SK-N-SH treated with all-trans-retinoic acid at 6 μM for 48 hours (cell line): ENCODE measurements at regions not wholly inside any gene's neighbourhood (a gene's known extent, or its start where the extent isn't known, plus 50 kb on each side); places are given as distances from the start of the nearest gene placed in this dataset.

Source experiments
- ISL1 ChIP-seq: fragments of 250-450 bp; sonication (Bioruptor Pico); IDR thresholded peaks from 2 replicates; pipeline ENCODE4 v2.1.2; 2022; ENCODE audit warnings: mild to moderate bottlenecking, moderate library complexity
- RARB ChIP-seq: fragments of 250-450 bp; sonication (Bioruptor Pico); IDR thresholded peaks from 2 replicates; pipeline ENCODE4 v1.8.0; 2021; ENCODE audit warnings: mild to moderate bottlenecking, moderate library complexity
- ZC3H10 ChIP-seq: fragments of 250-450 bp; sonication (Bioruptor Pico); IDR thresholded peaks from 2 replicates; pipeline ENCODE4 v1.5.1; 2021; ENCODE audit warnings: mild to moderate bottlenecking, moderate library complexity
- ZNF565 ChIP-seq: fragments of 450-650 bp; formaldehyde crosslinking; conservative IDR thresholded peaks from 2 replicates; pipeline ENCODE4 v1.5.0; 2020; ENCODE audit warnings: low read depth, mild to moderate bottlenecking, moderate library complexity
- TF ChIP-seq, protein P1 (sequence below): fragments of 250-450 bp; sonication (Bioruptor Pico); IDR thresholded peaks from 2 replicates; pipeline ENCODE4 v1.5.0; 2020; ENCODE audit warnings: mild to moderate bottlenecking, moderate library complexity

DNA sequence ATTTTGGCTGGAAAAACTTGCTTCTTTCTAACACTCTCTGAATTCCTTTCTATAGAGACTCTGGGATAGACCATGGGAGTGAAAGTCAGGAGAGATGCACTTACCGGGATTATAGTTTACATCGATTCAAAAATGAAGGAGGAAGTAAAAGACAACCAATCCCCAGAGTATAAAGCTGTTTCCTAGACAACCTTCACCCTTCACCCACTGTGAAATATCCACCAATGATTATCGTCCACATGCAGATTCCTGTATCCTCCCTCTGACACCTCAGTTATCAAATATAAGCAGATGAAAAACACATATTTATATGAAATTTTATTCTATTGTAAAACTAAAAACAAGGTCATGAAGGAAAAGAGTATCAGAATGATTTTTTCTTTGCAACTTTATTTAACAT lies 258.8 kb upstream of the GK2 start:
- TF ChIP-seq, protein P1, sequence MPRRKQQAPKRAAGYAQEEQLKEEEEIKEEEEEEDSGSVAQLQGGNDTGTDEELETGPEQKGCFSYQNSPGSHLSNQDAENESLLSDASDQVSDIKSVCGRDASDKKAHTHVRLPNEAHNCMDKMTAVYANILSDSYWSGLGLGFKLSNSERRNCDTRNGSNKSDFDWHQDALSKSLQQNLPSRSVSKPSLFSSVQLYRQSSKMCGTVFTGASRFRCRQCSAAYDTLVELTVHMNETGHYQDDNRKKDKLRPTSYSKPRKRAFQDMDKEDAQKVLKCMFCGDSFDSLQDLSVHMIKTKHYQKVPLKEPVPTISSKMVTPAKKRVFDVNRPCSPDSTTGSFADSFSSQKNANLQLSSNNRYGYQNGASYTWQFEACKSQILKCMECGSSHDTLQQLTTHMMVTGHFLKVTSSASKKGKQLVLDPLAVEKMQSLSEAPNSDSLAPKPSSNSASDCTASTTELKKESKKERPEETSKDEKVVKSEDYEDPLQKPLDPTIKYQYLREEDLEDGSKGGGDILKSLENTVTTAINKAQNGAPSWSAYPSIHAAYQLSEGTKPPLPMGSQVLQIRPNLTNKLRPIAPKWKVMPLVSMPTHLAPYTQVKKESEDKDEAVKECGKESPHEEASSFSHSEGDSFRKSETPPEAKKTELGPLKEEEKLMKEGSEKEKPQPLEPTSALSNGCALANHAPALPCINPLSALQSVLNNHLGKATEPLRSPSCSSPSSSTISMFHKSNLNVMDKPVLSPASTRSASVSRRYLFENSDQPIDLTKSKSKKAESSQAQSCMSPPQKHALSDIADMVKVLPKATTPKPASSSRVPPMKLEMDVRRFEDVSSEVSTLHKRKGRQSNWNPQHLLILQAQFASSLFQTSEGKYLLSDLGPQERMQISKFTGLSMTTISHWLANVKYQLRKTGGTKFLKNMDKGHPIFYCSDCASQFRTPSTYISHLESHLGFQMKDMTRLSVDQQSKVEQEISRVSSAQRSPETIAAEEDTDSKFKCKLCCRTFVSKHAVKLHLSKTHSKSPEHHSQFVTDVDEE: no peak
- TF ChIP-seq ZC3H10 (CRISPR knock-in tag) (no peak), ZNF565 (CRISPR knock-in tag) (no peak), RARB (no peak), ISL1 (CRISPR knock-in tag) (no peak)
